HG03139 (cell line): ENCODE measurements at regions not wholly inside any gene's neighbourhood (a gene's known extent, or its start where the extent isn't known, plus 50 kb on each side); places are given as distances from the start of the nearest gene placed in this dataset.

Experiments
- ATAC-seq: cut with Tn5 transposase; IDR thresholded peaks from one replicate; pipeline ENCODE4 v1.9.1; 2021; ENCODE audit not compliant: unreplicated experiment

GRCh38 chr5:74576941-74577456 lies 63.5 kb downstream of the ENC1 start:
- peak; percentile 76 for ATAC-seq

- ATAC-seq, result no peak
These were observed 64.6 kb downstream of the ENC1 start for GRCh38 chr5:74575741-74576538.

- ATAC-seq, result no peak
These were observed 70.3 kb downstream of the ENC1 start for GRCh38 chr5:74570250-74570649.

DNA sequence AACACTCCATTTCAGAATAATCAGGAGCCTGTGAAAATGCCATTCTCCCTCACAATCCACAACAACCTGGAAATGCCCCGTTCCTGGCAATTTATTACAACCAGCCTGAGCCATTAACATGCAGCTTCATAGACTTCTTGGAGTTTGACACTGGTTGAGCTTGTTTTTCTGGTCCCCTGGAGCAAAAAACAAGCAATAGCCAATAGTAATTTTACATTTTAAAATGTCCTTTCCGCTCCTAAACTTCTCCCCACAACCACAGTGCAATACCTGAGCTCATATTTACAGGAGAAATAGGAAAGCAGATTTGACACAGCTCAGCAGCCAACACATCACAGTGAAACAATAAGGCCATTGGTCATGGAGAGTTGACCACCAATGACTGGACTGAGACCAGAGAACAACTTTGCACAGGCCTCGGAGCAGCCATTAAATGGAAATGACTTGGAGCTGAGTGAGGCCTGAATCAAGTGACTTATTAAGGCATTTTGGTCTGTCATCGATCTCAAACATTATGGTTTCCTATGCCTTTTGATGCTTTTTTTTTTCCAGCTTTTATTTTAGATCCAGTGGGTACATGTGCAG lies 73.0 kb downstream of the ENC1 start:
- no peak for ATAC-seq

GRCh38 chr5:74562122-74562521 lies 78.4 kb downstream of the ENC1 start:
- no peak for ATAC-seq

- ATAC-seq, result no peak
These were observed 80.3 kb downstream of the ENC1 start for GRCh38 chr5:74560245-74560644.

GRCh38 chr5:74556631-74557595 lies 83.6 kb downstream of the ENC1 start:
- no peak for ATAC-seq

DNA sequence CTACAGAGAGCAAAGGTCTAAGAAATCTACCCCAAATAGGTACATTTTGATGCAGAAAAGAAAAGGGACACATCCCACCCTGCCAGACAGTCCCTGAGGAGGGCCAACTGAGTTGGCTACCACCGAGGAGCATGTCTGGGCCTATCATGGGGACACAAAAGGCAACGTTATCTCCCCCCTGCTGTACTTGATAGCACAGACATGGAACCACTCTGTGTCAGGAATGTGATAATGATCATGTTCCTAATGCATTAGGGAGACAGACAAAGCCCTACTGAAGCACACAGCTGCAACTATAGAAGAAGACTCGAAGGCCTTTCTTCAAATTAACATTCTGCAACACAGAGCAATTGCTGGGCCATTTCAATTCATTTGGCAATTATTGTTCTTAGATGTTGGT lies 84.5 kb downstream of the ENC1 start:
- no peak for ATAC-seq

- no peak for ATAC-seq
These were observed 88.4 kb downstream of the ENC1 start for GRCh38 chr5:74552101-74552500.

DNA sequence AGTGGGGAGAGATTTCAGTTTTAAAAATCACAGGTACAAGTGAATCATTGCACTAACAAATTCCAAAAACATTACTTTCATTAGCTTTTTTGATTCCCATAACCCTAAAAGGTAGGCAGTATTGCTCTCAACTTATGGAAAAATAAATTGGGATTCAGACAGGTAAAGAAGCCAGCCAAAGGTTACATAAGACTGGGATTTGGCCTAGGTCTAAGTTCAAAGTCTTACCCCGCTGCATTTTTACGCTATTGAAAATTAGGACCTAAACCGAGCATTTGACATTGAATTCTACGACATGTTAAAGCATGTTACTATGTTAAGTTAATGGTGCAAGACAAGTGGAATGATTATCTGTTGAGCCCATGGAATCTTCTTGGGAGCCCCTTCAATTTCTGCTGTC lies 89.6 kb downstream of the ENC1 start:
- ATAC-seq, result no peak

- ATAC-seq, result no peak
These were observed 91.1 kb downstream of the ENC1 start for GRCh38 chr5:74549384-74549783.

DNA sequence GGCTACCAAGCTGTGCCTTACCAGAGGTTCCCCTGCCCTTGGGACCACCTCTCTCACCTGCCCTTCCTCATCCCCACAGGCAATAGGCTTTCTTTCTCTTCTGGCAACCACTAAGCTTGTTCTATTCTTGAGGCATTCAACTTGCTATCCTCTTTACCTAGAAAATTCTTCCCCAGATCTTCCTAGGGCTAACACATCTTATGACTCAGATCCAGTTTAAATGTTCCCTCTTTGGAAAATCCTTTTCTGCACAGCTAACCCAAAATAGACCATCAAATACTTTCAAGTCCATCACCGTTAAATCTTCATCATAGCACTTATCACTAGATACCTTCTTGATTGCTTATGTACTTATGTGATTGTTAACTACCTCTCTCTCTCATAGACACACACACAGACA lies 93.7 kb downstream of the ENC1 start:
- no peak for ATAC-seq

GRCh38 chr5:74544811-74545210 lies 95.7 kb downstream of the ENC1 start:
- no peak for ATAC-seq

DNA sequence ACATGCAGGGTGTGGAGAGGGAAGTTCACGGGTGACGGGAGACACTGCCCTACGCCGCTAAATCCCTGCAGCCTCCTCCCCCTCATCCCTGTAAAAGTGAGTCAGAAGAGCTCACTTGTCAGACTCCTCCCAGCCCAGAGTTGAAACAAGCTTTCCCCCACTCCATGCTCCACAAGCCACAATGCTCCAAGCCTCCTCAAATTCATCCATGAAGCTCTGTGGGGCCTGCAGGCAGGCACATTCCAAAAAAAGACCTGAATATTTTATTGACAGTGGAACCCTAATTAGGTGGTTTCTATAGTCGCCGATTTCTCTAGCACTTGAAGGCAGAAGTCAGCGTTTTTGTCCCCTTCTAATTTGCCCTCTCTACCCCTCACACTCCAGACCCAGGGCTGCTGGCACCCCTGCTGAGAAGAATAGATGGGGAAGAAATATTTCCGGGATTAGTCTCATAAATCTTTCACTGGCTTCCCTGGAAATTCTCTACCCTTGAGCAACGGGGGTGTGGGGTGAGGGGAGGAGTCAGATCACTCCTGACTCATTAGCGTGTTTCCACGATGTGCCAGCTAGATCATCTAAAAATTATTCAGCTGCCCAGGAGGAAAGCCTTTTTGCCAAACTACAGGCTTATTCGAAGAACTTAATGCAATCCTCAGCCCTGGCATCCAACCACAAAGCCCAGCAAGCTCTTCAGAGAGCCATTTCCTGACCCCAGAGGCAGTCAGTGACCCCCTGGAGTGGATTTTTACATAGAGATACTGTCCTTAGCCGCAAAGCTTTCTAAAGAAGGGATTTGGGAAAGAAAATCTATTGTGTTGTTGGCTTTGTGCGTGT lies 97.1 kb downstream of the ENC1 start:
- no peak for ATAC-seq

GRCh38 chr5:74542482-74542881 lies 98.0 kb downstream of the ENC1 start:
- no peak for ATAC-seq

DNA sequence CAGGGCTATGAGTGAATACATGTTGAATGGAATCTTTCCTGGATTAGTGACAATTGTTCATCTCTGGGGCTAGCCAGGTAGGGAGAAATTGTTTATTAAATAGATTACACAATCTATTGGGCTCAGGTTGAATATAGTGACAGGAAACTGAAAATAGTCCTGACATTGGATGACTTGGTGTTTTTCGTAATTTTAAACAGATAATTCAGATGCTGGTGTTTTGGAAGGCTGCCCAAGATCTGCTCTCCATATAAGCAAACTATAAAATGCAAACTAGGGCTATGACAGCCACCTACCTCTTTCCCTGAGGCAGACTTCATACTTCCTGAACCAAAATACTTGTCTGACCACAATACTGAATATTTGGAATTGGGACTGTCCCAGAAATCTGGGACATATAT lies 99.1 kb downstream of the ENC1 start:
- ATAC-seq, result no peak

DNA sequence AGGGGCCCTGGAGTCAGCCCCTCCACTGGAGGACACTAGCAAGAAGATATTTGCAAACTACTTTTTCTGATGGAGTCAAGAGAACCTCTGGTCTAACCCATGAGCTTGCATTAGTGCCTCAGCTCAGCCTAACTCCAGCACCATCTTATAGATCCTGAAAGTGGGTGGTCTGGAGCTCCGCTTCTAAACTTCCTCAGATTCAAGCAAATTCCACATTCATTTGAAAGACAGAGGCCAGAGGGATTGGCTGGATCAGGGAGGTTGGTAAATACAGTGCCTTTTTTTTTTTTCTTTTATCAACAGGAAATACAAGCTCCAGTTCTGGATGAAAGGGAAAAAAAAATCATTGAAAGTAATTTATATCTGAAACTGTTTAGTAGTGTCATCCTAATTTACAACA lies 99.9 kb downstream of the ENC1 start:
- no peak for ATAC-seq

GRCh38 chr5:74539986-74540385 lies 100.5 kb downstream of the ENC1 start:
- ATAC-seq, result no peak

DNA sequence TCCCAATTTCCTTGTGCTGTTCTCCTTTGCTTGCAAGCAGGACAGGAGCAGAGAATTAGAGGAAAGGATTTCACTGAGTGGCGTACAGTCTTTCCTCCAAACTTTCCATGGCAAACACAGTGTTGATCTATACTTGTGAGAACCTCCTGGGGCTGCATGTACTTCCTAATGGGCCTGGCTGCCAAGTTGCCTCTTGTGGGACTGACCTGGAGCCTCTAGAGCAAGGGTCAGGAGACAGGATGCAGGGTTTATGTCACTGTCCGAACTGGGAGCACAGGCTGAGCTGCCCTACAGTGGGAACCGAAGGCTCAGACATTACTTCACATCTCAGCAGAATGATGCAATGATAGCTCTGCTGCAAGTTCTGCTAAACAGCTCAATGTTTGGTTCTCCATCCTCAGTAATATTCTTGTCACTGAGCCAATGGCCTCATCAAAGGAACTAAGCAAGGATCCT lies 102.3 kb downstream of the ENC1 start:
- no peak for ATAC-seq

GRCh38 chr5:74536658-74537057 lies 103.9 kb downstream of the ENC1 start:
- no peak for ATAC-seq
